Activated CD8-positive, alpha-beta memory T cell treated with anti-CD3 and anti-CD28 coated beads, Interleukin-2, amount 50 U/mL, for 48 hours (primary cell): ENCODE measurements at regions not wholly inside any gene's neighbourhood (a gene's known extent, or its start where the extent isn't known, plus 50 kb on each side); places are given as distances from the start of the nearest gene placed in this dataset.
"Not testable (repeated sequence)": the region's sequence is repeated elsewhere in the genome, so short reads cannot be mapped to it uniquely, and the experiment has no call there.

Experiments
- DNase-seq: peaks from one replicate; pipeline ENCODE4 v3.0.0-alpha.2; 2020

DNA sequence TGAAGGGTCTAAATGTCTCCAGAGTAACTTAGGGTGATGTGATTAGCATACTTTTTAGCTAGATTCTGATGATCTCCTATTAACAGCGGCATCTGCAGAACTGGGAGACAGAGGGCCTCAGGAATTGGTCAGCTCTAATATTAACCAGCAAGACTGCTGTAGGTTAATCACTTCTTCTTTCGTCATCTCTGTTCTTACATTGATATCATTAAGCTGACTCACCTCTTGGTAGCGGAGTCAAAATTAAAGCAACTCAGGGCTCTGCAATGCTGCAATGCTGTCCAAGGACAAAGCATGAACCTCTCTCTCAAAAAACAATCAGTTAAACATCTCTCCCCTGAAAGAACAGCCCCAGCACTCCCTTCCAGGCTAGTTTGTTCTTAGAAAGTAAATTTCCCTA, 57.5 kb upstream of the TRA2B start:
- no peak for DNase-seq

DNA sequence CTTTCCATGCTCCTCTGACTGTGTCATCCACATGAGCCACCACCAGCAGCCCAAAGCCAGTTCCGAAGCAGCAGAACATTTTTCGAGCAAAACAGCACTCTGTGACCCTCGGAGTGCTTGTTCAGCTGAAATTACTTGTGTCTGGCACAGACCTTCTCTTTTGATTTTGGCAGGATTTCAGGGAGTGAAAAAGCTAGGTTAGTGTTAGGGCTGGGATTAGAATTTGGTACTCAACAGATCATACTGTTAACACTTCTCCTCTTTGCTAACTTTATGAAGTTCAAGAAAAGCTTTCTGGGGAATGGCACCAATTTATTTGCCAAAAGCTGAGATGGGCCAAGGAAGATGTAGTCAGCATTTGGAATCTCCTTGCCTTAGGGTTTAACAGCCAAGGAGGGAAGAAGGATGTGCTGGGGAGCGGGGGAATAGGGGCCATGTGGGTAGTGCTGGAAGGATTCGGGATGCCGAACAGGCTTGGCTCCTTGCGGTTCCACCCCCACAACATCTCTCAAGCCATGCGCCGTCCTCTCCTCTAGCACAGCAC, 55.1 kb upstream of the TRA2B start:
- peak; percentile 10 for DNase-seq

DNA sequence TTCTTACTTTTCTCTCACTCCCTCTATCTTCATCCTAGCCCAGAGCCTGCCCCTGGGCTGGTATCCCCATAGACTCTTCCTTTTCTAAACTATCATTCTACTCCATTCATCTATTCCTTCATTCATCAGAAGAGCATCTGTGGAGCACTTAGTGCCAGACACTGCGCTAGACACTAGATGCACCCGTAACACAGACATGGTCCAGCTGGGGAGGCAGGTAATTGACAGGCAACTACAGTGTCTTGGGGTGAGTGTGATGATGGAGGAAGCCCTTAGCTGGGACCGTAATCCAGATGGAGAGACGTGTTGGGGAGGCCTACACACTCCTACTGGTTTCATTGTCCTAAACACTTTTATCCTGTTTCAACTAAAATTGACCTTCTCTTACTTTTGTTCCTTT, 53.2 kb upstream of the TRA2B start:
- not testable (repeated sequence) for DNase-seq

DNA sequence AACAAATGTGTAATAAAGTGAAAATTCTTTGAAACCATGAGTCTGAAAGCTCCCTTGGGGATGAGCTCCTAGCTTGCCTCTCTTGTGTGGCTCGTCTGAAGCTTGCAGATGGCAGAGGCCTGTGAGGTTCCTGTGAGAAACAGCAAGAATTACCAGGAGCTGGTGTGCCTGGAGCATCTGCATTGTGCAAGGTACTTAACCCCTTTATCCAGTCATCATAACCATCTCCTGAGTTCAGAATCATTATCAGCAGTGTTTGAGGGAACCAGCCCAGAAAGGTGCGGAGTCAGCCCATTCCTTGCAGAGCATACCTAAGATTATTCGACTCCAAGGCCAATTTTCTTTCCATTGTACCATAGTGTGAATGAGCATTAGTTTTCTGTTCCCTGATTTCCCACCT, 51.7 kb upstream of the TRA2B start:
- DNase-seq, result peak; percentile 29

DNA sequence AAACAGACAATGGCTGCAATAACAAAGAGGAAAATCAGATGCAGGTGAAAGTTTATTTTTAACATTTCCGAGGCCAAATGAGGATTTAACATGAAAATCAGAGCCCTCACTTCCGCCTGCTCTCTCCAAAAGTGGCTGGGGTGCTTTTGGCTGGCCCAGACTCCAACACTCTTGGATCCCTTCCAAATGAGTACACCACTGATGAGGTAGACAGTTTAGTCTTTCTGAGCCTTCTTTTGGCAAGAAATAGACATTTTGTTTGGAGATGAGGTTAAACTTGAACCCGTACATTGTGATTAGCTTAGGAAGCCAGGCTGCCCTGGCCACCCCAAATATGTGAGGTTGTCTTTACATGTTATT, 51.0 kb upstream of the TRA2B start:
- peak; percentile 12 for DNase-seq

DNA sequence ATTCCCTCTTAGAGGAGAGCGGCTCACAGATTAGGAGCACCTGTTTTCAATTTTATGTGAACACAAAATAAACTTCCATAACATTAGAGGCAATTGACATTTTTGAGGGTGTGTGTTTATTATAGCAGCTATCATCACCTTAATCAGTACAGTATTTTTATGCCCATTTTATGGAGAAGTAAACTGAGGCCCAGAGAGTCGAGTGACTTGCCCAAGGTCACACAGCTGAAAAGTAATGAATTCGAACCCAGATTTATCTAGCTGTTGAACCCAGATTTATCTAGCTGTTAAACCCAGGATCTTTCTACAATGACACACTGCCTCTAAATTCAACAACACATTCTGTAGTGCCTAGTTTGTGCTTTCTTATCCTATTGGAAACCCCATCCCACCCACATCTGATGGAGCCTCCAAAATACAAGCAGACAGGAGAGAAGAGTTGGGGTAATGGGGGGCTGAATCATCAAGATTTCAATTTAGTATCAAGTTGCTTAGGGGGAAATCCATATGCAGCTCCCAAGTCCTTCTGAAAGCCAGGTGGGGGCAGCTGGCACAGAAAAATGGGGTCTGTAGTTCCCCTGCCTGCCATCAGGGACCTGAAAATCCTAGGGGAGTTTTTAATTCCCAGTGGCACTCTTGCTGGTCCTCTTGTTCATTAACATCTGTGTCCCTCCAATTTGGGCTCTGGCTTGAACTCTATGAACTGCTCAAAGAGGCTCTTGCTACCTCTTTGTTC, 50.4 kb upstream of the TRA2B start:
- peak; percentile 18 for DNase-seq
